ENCODE measurements at regions not wholly inside any gene's neighbourhood (a gene's known extent, or its start where the extent isn't known, plus 50 kb on each side); places are given as distances from the start of the nearest gene placed in this dataset.

- TF ChIP-seq CTCF (IDR thresholded peaks at IDR 0.05; ENCODE audit: extremely low read depth in 1 of 2, insufficient read depth in 1 of 2, low read depth in 1 of 2, low read length in 2 of 2) (no peak), POLR2A (IDR thresholded peaks at IDR 0.05; ENCODE audit: low read depth, low read length) (no peak)
Observed at GRCh38 chr12:127445581-127446139, 821.3 kb upstream of the TMEM132C start.

Measured in endothelial cell of umbilical vein (primary cell).